ENCODE measurements at regions not wholly inside any gene's neighbourhood (a gene's known extent, or its start where the extent isn't known, plus 50 kb on each side); places are given as distances from the start of the nearest gene placed in this dataset.
"Not testable (repeated sequence)": the region's sequence is repeated elsewhere in the genome, so short reads cannot be mapped to it uniquely, and the experiment has no call there.

DNA sequence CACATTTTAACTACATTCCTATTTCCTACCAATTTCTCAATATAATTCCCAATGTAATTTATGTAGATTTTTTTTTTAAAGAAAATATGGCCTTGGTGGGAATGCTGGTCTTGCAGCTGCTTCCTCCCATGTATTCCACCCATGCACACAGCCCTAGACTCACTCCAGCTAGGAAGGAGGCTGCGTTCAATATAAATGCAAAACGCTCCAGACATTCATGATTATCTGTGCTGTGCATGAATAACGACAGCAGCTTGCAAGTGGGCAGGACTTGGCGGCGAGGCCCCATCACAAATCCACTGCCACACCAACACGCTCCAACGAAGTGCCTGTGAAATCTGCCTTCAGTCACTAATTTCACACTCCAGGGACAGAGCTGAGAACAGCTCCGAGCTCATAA is 391.2 kb downstream of the PREX1 start:
- DNase-seq: not testable (repeated sequence)

DNA sequence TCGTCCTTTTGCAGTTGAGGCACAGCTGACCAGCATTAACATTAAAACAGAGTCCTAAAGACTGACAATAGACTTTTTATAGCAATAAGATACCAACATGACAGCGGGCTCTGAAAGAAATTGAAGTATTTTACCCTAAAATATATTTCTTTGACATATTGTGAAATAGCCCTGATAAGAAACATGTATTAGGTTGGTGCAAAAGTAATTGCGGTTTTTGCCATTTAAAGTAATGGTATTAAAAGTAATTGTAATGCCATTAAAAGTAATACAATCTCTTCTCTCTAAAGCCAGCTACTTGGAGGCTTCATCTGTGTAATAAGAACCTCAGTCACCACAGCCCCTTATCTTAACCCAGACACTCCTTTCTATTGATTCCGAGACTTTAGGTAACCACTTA is 394.6 kb downstream of the PREX1 start:
- DNase-seq: no peak

DNA sequence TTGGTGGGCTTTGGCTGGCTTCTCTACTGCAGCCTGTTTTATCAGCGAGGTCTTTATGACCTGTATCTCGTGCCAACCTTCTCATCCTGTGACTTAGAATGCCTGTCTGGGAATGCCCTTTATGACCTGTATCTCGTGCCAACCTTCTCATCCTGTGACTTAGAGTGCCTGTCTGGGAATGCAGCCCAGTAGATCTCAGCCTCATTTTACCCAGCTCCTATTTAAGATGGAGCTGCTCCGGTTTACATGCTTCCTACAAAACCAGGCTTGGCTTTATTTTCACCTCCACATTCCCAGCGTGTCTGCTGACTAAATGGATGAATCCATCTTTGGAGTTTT is 395.3 kb downstream of the PREX1 start:
- DNase-seq: no peak

DNA sequence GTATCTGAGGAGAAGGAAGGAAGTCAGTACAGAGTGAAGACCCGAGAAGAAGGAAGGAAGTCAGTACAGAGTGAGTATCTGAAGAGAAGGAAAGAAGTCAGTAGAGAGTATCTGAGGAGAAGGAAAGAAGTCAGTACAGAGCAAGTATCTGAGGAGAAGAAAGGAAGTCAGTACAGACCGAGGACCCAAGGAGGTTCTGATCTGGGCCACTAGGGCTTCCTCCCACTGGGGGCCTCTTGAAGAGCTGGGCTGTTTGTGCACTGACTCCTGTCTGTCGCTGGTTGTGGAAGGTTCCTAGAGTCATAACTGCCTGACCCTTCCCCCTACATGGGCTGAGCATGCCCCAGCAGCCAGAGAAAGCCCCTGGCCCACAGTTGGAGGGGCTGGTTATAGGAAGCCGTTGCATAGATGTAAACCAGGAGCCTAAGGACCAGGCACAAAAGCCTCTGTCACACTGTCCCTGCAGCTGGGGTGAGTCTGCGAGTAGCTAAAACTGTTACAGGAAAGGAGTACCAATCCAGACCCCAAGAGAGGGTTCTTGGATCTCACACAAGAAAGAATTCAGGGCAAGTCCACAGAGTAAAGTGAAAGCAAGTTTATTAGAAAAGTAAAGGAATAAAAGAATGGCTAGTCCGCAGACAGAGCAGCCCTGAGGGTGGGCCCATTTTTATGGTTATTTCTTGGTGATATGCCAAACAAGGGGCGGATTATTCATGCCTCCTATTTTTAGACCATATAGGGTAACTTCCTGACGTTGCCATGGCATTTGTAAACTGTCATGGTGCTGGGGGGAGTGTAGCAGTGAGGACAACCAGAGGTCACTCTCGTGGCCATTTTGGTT is 395.9 kb downstream of the PREX1 start:
- DNase-seq: no peak

DNA sequence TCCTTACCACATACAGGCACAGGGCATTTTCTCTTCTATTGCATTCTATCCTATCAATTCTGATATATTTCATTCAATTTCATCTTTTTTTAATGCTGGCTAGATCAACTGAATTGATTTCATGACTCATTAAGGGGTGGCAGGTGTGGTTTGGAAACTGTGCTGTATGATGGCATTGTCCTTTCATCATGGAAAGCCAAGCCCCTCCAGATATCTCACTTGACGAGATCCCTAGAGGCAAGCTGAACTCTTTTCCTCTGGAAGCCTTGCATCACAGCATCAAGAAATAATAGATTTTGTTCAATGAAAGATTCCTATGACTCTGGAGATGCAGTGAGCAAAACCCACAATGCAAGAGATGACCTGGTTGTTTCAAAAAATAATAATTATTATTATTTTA is 401.2 kb downstream of the PREX1 start:
- DNase-seq: no peak

DNA sequence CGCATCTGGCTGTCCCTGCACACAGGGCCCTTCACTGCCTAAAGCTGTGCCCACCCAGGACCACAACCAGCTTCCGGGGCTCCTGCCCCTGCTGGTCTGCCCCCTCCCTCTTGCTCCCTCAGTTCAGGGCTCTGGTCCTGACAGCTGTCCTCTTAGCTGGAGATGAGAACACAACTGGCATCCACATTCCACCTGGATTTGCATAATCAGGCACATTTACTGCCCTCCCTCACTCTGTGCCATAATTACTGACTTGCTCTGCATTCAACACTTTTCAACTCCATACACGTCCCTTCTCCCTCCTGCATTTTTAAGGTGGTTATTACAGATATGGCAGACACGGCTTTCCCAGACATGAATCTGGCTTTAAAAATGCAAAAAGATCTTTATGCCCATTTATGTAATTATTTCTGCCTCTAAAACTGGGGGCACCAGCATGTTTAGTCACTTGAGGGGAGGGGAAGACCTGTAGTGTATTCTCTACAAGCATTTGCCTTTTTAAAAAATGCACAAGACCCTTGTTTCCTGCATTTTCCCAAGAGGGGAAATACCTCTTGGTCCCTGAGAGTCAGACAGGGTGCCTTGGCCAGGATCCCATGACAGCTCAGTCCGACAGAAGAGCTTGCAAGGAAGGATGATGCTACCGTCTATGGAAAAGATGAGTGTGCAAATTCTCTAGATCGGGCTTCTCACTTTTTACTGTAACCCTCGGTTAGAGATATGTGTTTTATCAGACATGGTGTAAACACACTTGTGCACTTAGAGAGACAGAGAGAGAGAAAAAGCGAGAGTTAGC is 401.8 kb downstream of the PREX1 start:
- no peak for DNase-seq

DNA sequence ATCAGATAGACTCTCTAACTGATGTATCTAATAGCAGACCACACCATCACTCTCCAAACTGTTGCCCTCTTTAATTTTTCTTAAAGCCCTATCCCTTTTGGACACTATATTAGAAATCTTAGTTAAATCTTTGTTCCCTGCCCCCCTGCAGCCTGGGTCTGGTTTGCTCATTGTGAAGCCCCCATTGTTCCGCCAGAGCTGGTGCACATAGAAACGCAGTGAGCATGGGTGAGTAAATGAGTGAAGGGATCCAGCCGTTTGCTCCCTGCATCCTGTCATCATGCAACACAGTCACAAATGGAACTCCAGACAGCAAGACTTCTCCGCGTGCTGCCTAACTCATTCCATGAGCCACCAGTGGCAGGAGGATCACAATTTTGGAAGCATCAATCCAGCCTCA is 402.5 kb downstream of the PREX1 start:
- DNase-seq: no peak

DNA sequence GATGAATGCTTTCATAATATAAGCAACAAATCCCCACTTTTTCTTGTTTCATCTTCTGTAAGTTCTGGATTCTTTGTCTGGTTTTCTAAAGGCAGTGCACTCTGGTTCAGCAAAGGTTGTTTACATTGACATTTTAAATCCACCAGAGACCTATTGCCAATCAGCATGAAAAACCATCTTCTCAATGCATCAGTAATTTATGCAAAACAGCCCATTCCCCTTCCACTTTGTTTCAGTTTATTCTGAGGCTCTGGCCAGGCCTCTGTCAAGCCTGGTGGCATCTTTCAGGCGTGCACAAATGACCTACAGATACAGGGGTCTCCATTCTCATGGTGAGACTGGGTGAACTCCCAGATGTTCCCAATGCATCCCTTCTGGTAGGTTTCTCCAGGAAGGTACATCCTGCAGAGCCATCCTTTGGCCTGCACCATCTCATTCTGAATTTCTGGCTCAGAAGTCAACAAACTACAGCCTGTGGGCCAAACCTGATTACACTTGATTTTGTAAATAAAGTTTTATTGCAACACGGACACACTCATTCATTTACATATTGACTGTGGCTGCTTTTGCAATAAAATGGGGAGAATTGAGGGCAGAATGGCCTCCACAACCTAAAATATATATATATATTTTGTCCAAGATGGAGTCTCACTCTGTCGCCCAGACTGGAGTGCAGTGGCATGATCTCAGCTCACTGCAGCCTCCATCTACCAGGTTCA is 405.4 kb downstream of the PREX1 start:
- no peak for DNase-seq

DNA sequence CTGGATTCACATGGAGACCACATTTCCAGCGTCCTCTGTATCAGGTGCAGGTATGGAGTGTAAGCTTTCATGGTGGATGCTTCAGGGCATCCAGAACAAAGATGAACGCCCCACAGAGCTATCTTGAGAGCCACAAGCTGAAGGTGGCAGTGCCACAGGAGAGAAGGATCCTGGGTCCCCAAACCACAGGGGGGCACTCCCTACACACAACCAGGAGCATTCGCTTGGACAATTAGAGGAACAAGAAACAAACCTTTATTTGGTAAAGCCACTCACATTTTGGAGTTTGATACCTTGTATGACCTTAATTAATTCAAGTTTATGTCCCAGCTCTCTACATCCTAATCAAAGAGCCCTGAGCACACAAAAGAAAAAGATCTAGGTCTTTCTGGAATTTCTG is 406.3 kb downstream of the PREX1 start:
- no peak for DNase-seq

DNA sequence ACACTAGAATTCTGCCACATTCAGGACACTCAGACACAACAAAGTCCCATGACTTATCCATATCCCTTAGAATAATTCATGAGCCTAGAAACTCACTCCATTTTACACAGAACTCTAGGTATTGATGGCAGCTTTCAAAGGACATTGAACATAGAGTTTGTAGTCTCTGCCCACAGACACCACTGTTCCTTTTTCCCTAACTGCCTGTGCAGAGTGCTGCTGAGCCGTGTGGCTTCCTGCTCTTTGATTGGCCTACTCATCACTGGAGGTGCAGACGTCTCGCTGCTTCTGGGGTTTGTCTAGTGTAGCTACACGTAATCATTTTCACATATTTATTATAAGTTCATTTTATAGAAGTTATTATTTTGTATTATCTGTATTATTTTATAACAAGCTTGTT is 407.6 kb downstream of the PREX1 start:
- DNase-seq: no peak

DNA sequence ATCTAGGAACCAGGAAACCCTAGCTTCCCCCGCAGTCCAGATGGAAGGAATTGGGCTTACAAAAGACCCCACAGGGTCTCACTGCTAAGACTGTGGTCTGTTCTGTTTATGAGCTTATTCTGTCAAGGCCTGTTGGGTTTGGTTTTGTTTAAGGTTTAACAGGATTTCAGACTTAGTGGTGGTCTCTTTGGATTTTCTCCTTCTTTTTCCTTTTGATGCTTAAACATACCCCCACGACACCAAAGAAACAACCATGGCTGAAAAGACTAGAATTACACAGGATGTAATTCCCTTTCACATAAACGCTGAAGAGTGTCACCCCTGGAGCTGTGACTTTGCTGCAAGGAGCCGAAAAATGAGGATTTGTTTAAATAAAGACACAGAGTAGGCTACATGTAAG is 408.6 kb downstream of the PREX1 start:
- no peak for DNase-seq

DNA sequence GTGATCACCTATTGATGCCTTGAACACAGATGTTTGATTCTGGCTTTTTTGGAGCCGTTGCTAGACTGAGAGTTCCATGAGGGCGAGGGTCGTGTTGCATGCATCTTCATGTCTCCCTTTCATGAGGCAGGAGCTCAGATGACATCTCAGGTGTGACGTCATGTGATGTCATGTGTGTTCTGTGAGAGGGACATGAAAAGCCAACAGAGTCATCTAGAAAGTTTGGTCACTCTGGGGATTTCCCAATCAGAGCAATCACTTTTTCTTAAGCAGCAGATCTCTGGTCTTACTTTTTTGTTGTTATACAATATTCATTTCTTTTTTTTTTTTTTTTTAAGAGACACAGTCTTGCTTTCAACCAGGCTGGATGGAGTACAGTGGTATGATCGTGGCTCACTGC is 411.8 kb downstream of the PREX1 start:
- no peak for DNase-seq

DNA sequence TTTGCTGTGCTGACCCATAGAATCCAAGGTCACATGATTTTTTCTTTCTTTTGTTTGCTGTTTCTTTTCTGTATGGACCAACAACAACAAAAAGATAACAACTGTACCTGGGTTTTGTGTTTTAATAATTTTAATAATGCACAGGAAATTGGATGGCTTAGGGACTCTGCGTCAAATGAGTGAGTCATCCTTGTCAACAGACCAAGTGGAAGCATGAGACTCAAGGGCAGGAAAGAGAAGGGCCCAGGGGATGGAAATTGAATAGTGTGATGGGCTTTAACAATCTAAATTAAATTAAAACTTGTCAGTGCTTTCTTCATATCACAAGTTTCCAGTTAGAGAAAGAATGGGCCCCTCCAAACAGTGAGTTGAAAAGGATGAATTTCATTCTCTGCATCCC is 413.0 kb downstream of the PREX1 start:
- no peak for DNase-seq

DNA sequence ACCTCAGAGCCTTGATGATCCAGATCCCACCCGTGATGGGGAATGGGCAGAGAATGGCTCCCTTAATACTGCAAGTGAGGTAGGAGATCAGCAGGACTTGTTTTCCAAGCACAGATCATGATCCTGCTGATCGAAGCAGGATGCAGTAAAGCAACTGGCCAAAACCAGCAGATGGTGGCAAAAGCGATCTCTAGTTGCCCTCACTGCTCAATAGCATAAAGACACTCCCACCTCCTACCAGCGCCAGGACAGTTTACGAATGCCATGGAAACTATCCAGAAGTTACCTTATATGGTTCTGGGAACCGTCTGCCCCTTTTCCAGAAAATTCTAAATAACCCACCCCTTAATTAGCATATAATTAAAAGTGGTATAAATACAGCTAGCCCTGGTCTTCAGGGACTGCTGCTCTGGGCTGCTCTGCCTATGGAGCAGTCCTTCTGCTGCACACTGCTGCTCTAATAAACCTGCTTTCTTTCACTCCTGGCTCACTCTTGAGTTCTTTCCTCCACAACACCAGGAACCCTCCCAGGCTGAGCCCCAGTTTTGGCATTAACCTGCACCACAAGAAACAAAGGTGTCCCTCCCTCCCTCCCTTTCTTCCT is 415.8 kb downstream of the PREX1 start:
- no peak for DNase-seq

DNA sequence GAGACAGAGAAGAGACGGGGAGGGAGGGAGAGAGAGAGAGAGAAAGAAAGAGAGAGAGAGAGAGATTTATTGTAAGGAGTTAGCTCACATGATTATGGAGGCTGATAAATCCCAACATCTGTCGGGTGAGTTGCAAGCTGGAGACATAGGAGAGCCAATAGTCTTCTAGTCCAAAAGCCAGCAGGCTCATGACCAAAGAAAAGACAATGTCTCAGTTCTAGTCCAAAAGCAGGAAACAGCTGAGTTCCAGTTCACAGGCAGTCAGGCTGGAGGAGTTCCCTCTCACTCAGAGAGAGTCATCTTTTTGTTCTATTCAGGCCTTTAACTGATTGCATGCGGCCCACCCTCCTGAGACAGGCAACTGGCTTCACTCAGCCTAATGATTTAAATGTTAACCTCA is 416.6 kb downstream of the PREX1 start:
- no peak for DNase-seq

DNA sequence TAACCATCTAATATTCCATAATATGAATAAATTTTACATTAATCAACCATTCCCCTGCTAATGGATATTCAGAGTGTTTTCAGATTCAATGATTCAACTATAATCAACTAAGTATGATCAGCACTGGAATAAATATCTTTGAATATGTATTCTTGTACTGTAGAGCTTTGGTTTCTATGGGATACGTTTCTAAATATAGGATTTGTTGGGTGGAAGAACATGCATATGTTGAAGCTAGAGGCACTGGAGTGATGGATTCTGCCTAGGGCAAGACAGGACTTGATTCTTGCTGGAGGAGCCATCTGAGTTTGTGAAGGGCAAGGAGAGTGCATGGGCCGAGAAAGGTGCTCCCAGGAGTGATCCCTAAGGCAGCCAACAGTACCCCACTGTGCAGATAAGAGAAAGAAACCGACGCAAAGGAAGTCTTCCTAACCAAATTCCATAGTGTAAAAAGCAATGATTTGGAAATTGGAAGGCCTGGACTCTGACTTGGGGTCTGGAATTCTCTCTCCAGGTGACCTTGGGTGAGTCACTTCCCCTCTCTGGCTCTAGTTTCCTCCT is 418.7 kb downstream of the PREX1 start:
- no peak for DNase-seq

DNA sequence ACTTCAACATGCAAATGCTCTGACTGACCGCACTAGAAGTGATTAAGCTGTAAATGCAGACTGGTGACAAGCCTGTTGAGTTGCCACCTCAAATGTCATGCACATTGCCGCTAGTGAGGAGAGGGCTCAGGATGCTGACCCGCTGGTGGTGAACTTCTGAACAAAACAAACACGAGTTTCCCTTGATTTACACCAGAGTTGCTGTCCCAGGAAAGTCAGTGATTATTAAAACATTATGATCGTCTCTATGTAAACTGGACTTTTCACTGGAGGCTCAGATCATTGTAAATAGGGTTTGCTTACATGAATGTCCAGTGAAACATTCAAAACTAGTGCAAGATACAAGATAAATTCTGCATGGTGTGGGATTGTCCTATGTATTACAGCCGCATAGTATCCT is 420.1 kb downstream of the PREX1 start:
- DNase-seq: no peak

DNA sequence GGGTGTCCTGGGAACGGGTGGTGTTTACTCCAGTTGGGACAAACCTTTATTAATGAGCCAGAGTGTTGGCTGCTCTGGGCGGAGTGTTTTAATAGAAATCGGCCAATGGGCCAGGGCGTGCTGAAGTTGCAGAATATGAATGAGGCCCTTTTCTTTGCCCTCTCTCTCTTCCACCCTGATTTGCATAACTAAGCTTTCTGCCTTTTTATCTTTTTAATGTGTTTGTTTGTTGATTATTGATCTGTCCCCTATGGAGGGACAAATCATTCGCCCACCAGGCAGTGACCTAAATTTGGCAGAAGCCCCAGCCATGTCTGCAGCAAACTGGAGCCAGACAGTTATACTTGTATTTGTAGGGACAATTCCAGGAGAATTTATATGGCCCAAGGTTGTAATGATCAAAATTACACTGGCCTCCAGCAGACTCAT is 420.9 kb downstream of the PREX1 start:
- DNase-seq: no peak

DNA sequence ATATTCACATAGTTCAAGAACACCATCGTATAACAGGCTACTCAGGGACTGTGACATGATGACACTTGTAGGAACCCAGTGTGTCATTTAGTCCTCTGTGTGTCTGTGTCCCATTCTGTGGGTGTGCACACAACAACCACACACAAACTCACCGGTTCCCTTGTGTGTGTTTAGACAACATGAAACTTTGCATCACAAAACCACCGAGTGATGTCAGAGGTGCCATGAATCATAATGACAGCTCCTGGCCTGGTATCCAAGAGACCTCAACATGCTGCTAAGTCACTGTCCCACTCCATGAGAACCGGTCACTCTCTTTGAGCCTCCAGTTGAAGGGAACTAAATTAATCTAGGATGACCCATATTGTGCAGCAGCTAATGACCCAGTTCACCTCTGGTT is 421.3 kb downstream of the PREX1 start:
- DNase-seq: peak in 1 of 2 donors; percentile 17

DNA sequence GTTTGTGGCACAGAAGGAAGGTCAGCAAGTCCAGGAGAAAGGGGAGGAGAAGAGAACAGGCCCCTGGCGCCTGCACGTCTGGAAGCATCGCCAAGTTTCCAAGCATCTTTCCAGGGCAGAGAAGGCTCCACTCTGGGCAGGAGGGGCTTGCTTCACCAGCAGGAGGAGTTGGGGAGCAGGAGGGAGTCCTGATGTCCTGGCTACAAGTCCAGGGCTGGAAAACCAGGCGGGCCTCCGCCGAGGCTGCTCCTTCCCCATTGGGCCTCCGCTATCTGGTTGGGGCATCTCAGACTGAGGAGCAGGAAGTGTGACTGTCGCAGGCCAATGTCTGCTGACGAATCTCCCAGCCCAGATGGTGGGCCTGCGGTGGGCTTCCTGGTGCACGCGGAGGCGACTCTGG is 421.9 kb downstream of the PREX1 start:
- no peak for DNase-seq

DNA sequence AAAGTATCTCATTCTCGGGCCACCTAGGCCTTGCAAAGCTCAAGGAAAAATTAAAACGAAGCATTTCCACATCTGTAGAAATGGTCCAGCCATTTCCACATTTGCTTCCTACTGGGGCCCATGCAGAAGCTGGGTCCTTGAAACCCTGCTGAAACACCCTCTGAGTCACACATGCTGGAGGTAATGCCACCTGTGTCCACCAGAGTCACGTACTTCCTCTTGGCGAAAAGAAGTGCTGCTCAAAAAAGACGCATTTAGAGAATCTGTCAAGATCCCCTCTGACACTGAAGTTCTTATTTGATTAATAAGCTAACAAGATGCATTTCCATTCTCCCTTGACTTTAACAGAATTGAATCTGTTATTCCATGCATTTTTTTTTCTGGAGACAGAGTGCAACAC is 423.2 kb downstream of the PREX1 start:
- DNase-seq: no peak

DNA sequence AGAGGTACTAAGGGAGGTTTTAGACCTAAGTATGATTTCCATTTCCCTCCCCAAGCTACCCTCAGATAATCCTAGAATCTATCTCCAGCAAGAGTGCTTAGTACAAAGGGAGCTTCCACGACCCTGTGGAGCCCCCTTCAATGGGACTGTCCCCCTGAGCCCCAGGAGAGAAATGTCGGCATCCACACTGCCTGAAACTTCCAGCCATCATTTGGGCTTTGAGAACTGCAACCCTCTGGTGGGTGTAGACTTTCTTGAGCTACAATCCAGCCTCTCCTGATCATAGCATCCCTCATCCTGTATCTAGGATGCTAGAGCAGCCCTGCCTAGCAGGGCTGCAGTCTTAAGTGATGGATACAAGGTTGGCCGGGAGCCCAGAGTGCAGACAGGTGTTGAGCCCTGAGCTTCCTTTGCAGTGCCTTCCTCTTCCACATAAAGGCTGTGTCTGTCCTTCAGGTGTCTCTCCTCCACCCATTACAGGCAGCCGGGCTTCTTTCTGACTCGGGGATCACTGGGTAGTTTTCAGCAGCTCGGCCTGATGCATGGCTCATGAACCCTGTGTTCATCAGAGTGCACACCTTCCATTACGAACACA is 424.5 kb downstream of the PREX1 start:
- no peak for DNase-seq
